RWPE2 (cell line): ENCODE measurements at regions not wholly inside any gene's neighbourhood (a gene's known extent, or its start where the extent isn't known, plus 50 kb on each side); places are given as distances from the start of the nearest gene placed in this dataset.
"Not testable (repeated sequence)": the region's sequence is repeated elsewhere in the genome, so short reads cannot be mapped to it uniquely, and the experiment has no call there.

Experiments used
- ATAC-seq: fragments of 200-7000 bp; cut with Tn5 transposase; 3 replicates; pipeline ENCODE4 v1.9.1; 2021; ENCODE audit warnings: low read depth
- DNase-seq: peaks from one replicate; pipeline ENCODE4 v3.0.0-alpha.2; 2020; ENCODE audit warnings: low spot score
- H3K27ac ChIP-seq: fragments of 450-650 bp; 2 replicates; pipeline ENCODE4 v1.5.1; 2017; ENCODE audit warnings: mild to moderate bottlenecking; ENCODE audit not compliant: poor library complexity, severe bottlenecking
- H3K27me3 ChIP-seq: fragments of 250-450 bp; sonication (Bioruptor Pico); 2 replicates; pipeline ENCODE4 v1.5.1; 2021; ENCODE audit warnings: mild to moderate bottlenecking, moderate library complexity; ENCODE audit not compliant: insufficient read depth, poor library complexity, severe bottlenecking
- H3K36me3 ChIP-seq: fragments of 250-450 bp; sonication (Bioruptor Pico); 2 replicates; pipeline ENCODE4 v1.5.1; 2020; ENCODE audit warnings: low read depth, mild to moderate bottlenecking, moderate library complexity
- H3K4me1 ChIP-seq: fragments of 250-450 bp; sonication (Bioruptor Pico); 2 replicates; pipeline ENCODE4 v1.5.1; 2021; ENCODE audit warnings: mild to moderate bottlenecking, moderate library complexity; ENCODE audit not compliant: insufficient read depth, poor library complexity, severe bottlenecking
- H3K4me3 ChIP-seq: fragments of 250-450 bp; sonication (Bioruptor Pico); 2 replicates; pipeline ENCODE4 v1.5.1; 2021; ENCODE audit warnings: mild to moderate bottlenecking, moderate library complexity; ENCODE audit not compliant: severe bottlenecking
- H3K9me3 ChIP-seq: fragments of 250-450 bp; sonication (Bioruptor Pico); 2 replicates; pipeline ENCODE4 v1.5.1; 2021; ENCODE audit warnings: mild to moderate bottlenecking, moderate library complexity; ENCODE audit not compliant: severe bottlenecking
- CTCF ChIP-seq: fragments of 450-650 bp; IDR thresholded peaks from one replicate; pipeline ENCODE4 v1.5.1; 2017; ENCODE audit warnings: mild to moderate bottlenecking, moderate library complexity; ENCODE audit not compliant: poor library complexity, severe bottlenecking

- no peak overlapping the region for H3K4me3 ChIP-seq
- H3K27me3 ChIP-seq, result no peaks in the 10 kb centered on the region
- peak overlapping the region; percentile 97 for H3K27ac ChIP-seq
- peaks cover 25% of the 10 kb centered on the region for H3K4me1 ChIP-seq
- ATAC-seq, result peak; percentile 90
- H3K9me3 ChIP-seq, result no peaks in the 10 kb centered on the region
- DNase-seq, result no peak
- TF ChIP-seq CTCF, result no peak
- H3K36me3 ChIP-seq, result no peaks in the 10 kb centered on the region
Measured at GRCh38 chr3:30538791-30539190, 67.6 kb upstream of the TGFBR2 start.

GRCh38 chr3:30539206-30539605 is 67.2 kb upstream of the TGFBR2 start:
- ATAC-seq (peak; percentile 51), DNase-seq (no peak)
- H3K27ac ChIP-seq, result peak overlapping the region; percentile 97
- H3K9me3 ChIP-seq, result no peaks in the 10 kb centered on the region
- peaks cover 29% of the 10 kb centered on the region for H3K4me1 ChIP-seq
- no peak overlapping the region for H3K4me3 ChIP-seq
- TF ChIP-seq CTCF, result no peak
- H3K36me3 ChIP-seq, result no peaks in the 10 kb centered on the region
- H3K27me3 ChIP-seq, result no peaks in the 10 kb centered on the region

GRCh38 chr3:30539772-30540171 is 66.6 kb upstream of the TGFBR2 start:
- no peak for DNase-seq
- peak overlapping the region; percentile 97 for H3K27ac ChIP-seq

GRCh38 chr3:30541156-30541555 is 65.2 kb upstream of the TGFBR2 start:
- ATAC-seq, H3K9me3 ChIP-seq, H3K36me3 ChIP-seq, H3K27me3 ChIP-seq, H3K4me3 ChIP-seq, DNase-seq: not testable (repeated sequence)
- peaks cover 45% of the 10 kb centered on the region for H3K4me1 ChIP-seq
- peak overlapping the region; percentile 97 for H3K27ac ChIP-seq

More at GRCh38 chr3:30539772-30540171, 66.6 kb upstream of the TGFBR2 start:
- H3K27me3 ChIP-seq, result no peaks in the 10 kb centered on the region
- no peaks in the 10 kb centered on the region for H3K9me3 ChIP-seq
- H3K36me3 ChIP-seq, result no peaks in the 10 kb centered on the region
- H3K4me1 ChIP-seq, result peaks cover 33% of the 10 kb centered on the region
- no peak for TF ChIP-seq CTCF
- ATAC-seq, result peak; percentile 60
- no peak overlapping the region for H3K4me3 ChIP-seq

DNA sequence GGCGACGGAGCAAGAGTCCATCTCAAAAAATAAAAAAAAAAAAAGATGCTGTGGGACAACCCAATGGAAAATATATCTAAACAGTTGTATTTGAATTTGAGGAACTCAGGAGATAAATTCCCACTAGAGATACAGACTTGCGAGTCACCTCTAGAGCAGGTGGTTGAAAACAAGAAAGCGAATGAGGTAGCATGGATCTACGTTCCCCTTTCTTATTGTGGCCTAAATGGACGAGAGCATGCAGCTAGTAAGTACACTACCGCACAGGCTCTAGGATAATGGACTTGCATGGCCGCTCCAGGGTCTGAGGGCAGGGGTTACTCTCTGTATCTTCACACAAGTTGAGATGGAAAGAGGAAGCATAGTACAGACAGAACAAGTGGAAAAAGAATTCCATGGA is 63.5 kb upstream of the TGFBR2 start:
- TF ChIP-seq CTCF, result no peak
- H3K9me3 ChIP-seq, result no peaks in the 10 kb centered on the region
- H3K36me3 ChIP-seq, result no peaks in the 10 kb centered on the region
- no peak overlapping the region for H3K4me3 ChIP-seq
- H3K4me1 ChIP-seq, result peaks cover 42% of the 10 kb centered on the region
- DNase-seq (no peak), ATAC-seq (no peak)
- H3K27ac ChIP-seq, result peak overlapping the region; percentile 97
- no peaks in the 10 kb centered on the region for H3K27me3 ChIP-seq
